SK-N-SH treated with all-trans-retinoic acid at 6 μM for 48 hours (cell line): ENCODE measurements at regions not wholly inside any gene's neighbourhood (a gene's known extent, or its start where the extent isn't known, plus 50 kb on each side); places are given as distances from the start of the nearest gene placed in this dataset.

ENCODE experiments used
- ATAC-seq: fragments of 200-7000 bp; cut with Tn5 transposase; 3 replicates; pipeline ENCODE4 v1.9.1; 2020; ENCODE audit warnings: mild to moderate bottlenecking, moderate library complexity
- ARNTL ChIP-seq: fragments of 450-650 bp; formaldehyde crosslinking; IDR thresholded peaks from 2 replicates; pipeline ENCODE4 v1.5.0; 2020; ENCODE audit warnings: low read depth, mild to moderate bottlenecking, moderate library complexity, borderline replicate concordance
- CREB5 ChIP-seq: fragments of 250-450 bp; sonication (Bioruptor Pico); IDR thresholded peaks from 2 replicates; pipeline ENCODE4 v1.5.1; 2020; ENCODE audit warnings: low read depth, mild to moderate bottlenecking, moderate library complexity
- CSDC2 ChIP-seq: fragments of 250-450 bp; sonication (Bioruptor Pico); IDR thresholded peaks from 2 replicates; pipeline ENCODE4 v1.5.0; 2020; ENCODE audit warnings: mild to moderate bottlenecking, moderate library complexity
- CSRNP3 ChIP-seq: fragments of 250-450 bp; sonication (Bioruptor Pico); IDR thresholded peaks from 2 replicates; pipeline ENCODE4 v1.5.1; 2021; ENCODE audit warnings: mild to moderate bottlenecking, moderate library complexity
- ESRRG ChIP-seq: fragments of 250-450 bp; sonication (Bioruptor Pico); IDR thresholded peaks from 2 replicates; pipeline ENCODE4 v1.6.1; 2021; ENCODE audit warnings: mild to moderate bottlenecking
- ISL1 ChIP-seq: fragments of 250-450 bp; sonication (Bioruptor Pico); IDR thresholded peaks from 2 replicates; pipeline ENCODE4 v2.1.2; 2022; ENCODE audit warnings: mild to moderate bottlenecking, moderate library complexity
- OSR1 ChIP-seq: fragments of 250-450 bp; sonication (Bioruptor Pico); IDR thresholded peaks from 2 replicates; pipeline ENCODE4 v1.8.0; 2022; ENCODE audit warnings: moderate library complexity, mild to moderate bottlenecking, inconsistent platforms
- POU6F1 ChIP-seq: fragments of 250-450 bp; sonication (Bioruptor Pico); IDR thresholded peaks from 2 replicates; pipeline ENCODE4 v1.8.0; 2021; ENCODE audit warnings: low read depth, mild to moderate bottlenecking, moderate library complexity, borderline replicate concordance
- PPARA ChIP-seq: fragments of 250-450 bp; sonication (Bioruptor Pico); IDR thresholded peaks from 2 replicates; pipeline ENCODE4 v1.5.0; 2020; ENCODE audit warnings: mild to moderate bottlenecking, borderline replicate concordance
- RARB ChIP-seq: fragments of 250-450 bp; sonication (Bioruptor Pico); IDR thresholded peaks from 2 replicates; pipeline ENCODE4 v1.8.0; 2021; ENCODE audit warnings: mild to moderate bottlenecking, moderate library complexity
- SNAI2 ChIP-seq: fragments of 250-450 bp; sonication (Bioruptor Pico); IDR thresholded peaks from 2 replicates; pipeline ENCODE4 v1.5.0; 2020; ENCODE audit warnings: mild to moderate bottlenecking, moderate library complexity
- TCF4 ChIP-seq: fragments of 250-450 bp; sonication (Bioruptor Pico); IDR thresholded peaks from 2 replicates; pipeline ENCODE4 v1.8.0; 2021; ENCODE audit warnings: mild to moderate bottlenecking, moderate library complexity, borderline replicate concordance
- TOX ChIP-seq: fragments of 250-450 bp; sonication (Bioruptor Pico); IDR thresholded peaks from 2 replicates; pipeline ENCODE4 v1.8.0; 2021; ENCODE audit warnings: mild to moderate bottlenecking, moderate library complexity, borderline replicate concordance
- TSHZ2 ChIP-seq: fragments of 250-450 bp; sonication (Bioruptor Pico); IDR thresholded peaks from 2 replicates; pipeline ENCODE4 v1.5.0; 2020; ENCODE audit warnings: mild to moderate bottlenecking, moderate library complexity
- ZC3H10 ChIP-seq: fragments of 250-450 bp; sonication (Bioruptor Pico); IDR thresholded peaks from 2 replicates; pipeline ENCODE4 v1.5.1; 2021; ENCODE audit warnings: mild to moderate bottlenecking, moderate library complexity
- ZFP3 ChIP-seq: fragments of 250-450 bp; sonication (Bioruptor Pico); IDR thresholded peaks from 2 replicates; pipeline ENCODE4 v1.5.0; 2020; ENCODE audit warnings: mild to moderate bottlenecking, moderate library complexity
- ZFP30 ChIP-seq: fragments of 450-650 bp; formaldehyde crosslinking; IDR thresholded peaks from 2 replicates; pipeline ENCODE4 v1.5.0; 2022; ENCODE audit warnings: mild to moderate bottlenecking, moderate library complexity
- ZNF565 ChIP-seq: fragments of 450-650 bp; formaldehyde crosslinking; conservative IDR thresholded peaks from 2 replicates; pipeline ENCODE4 v1.5.0; 2020; ENCODE audit warnings: low read depth, mild to moderate bottlenecking, moderate library complexity
- ZNF70 ChIP-seq: fragments of 450-650 bp; formaldehyde crosslinking; IDR thresholded peaks from 2 replicates; pipeline ENCODE4 v1.5.0; 2020; ENCODE audit warnings: mild to moderate bottlenecking, moderate library complexity

GRCh38 chr4:64613046-64613445 is 203.8 kb upstream of the TECRL start:
- TF ChIP-seq CREB5 (CRISPR knock-in tag) (no peak), TCF4 (CRISPR knock-in tag) (no peak), ZFP3 (CRISPR knock-in tag) (no peak), OSR1 (CRISPR knock-in tag) (no peak), ZC3H10 (CRISPR knock-in tag) (no peak), ESRRG (CRISPR knock-in tag) (no peak), SNAI2 (CRISPR knock-in tag) (no peak), CSRNP3 (CRISPR knock-in tag) (no peak), ZFP30 (no peak), ISL1 (CRISPR knock-in tag) (no peak)
- no peak for ATAC-seq

GRCh38 chr4:64598066-64598465 is 188.8 kb upstream of the TECRL start:
- no peak for ATAC-seq
- TF ChIP-seq CREB5 (CRISPR knock-in tag), result no peak
- no peak for TF ChIP-seq POU6F1
- no peak for TF ChIP-seq TOX (CRISPR knock-in tag)
- no peak for TF ChIP-seq ZFP30
- TF ChIP-seq CSRNP3 (CRISPR knock-in tag), result no peak
- TF ChIP-seq ZC3H10 (CRISPR knock-in tag), result no peak
- TF ChIP-seq ZNF565 (CRISPR knock-in tag), result no peak
- no peak for TF ChIP-seq ISL1 (CRISPR knock-in tag)
- no peak for TF ChIP-seq RARB (CRISPR knock-in tag)
- no peak for TF ChIP-seq OSR1 (CRISPR knock-in tag)
- TF ChIP-seq TSHZ2, result no peak
- no peak for TF ChIP-seq ARNTL
- no peak for TF ChIP-seq PPARA (CRISPR knock-in tag)
- no peak for TF ChIP-seq CSDC2
- TF ChIP-seq ZNF70 (CRISPR knock-in tag), result no peak
- TF ChIP-seq, all 23 proteins: peak for 0

- TF ChIP-seq SNAI2 (CRISPR knock-in tag) (no peak), RARB (CRISPR knock-in tag) (no peak), ZNF70 (CRISPR knock-in tag) (no peak), CREB5 (CRISPR knock-in tag) (no peak), CSRNP3 (CRISPR knock-in tag) (no peak), OSR1 (CRISPR knock-in tag) (no peak), ZC3H10 (CRISPR knock-in tag) (no peak)
- ATAC-seq, result no peak
Measured at GRCh38 chr4:64594723-64595122, 185.5 kb upstream of the TECRL start.
